K562 (cell line): ENCODE measurements at regions not wholly inside any gene's neighbourhood (a gene's known extent, or its start where the extent isn't known, plus 50 kb on each side); places are given as distances from the start of the nearest gene placed in this dataset.

Source experiments
- ATAC-seq: fragments of 200-7000 bp; cut with Tn5 transposase; 3 replicates; pipeline ENCODE4 v1.9.1; 2020; ENCODE audit warnings: moderate library complexity
- BruUV-seq: library from RNA; stranded (reverse); fragments of 400-500 nt; replicated peaks from 2 replicates; lab custom pipeline; 2021; lab: Mats Ljungman, UMichigan
- CTCF ChIA-PET: fragments of 300-600 bp; formaldehyde crosslinking; extraction: SDS; loops from one replicate; lab custom pipeline; 2021; ENCODE audit warnings: low intra/inter-chr PET ratio; lab: Yijun Ruan, JAX
- POLR2A ChIA-PET: fragments of 300-600, 350-650 bp; sonication (Branson Sonifier 250); formaldehyde crosslinking; extraction: SDS; loops from one replicate; lab custom pipeline; 2021; ENCODE audit warnings: antibody characterized with exemption, inconsistent platforms; lab: Yijun Ruan, JAX
- DNase-seq, 4 experiments: peaks; one replicate each; pipeline versions ENCODE4 v3.0.0 to v3.0.0-alpha.2; 2011 to 2018; ENCODE audit warnings: low spot score in 3 of 4, mixed read lengths in 3 of 4; ENCODE audit errors: extremely low read depth in 1 of 4
- FAIRE-seq: peaks from 2 replicates; lab custom pipeline; 2011; peaks lifted over from hg19 to GRCh38; lab: Jason Lieb, UNC
- H2AFZ ChIP-seq: 2 replicates; pipeline ENCODE4 v1.6.0; 2011; ENCODE audit warnings: low read depth, low read length, control low read depth, inconsistent platforms
- H3K27ac ChIP-seq: fragments of 200-600 bp; 3 replicates; pipeline ENCODE4 v1.8.0; 2011; ENCODE audit warnings: low read depth, mild to moderate bottlenecking, control low read depth, inconsistent platforms, low read length, moderate library complexity, mixed read lengths; ENCODE audit errors: extremely low read depth
- H3K27me3 ChIP-seq, 2 experiments: fragments of 300-600 bp in 1 of 2; 2 replicates in 1 of 2; 3 replicates in 1 of 2; pipeline versions ENCODE4 v1.6.0 to v1.8.0; 2011; ENCODE audit warnings: inconsistent platforms in 2 of 2, low read length in 2 of 2, mild to moderate bottlenecking in 1 of 2, mixed read lengths in 1 of 2, moderate library complexity in 1 of 2; ENCODE audit not compliant: control insufficient read depth in 2 of 2, insufficient read depth in 2 of 2
- H3K36me3 ChIP-seq: fragments of 300-600 bp; 3 replicates; pipeline ENCODE4 v1.8.0; 2011; ENCODE audit warnings: mild to moderate bottlenecking, low read length, inconsistent platforms; ENCODE audit not compliant: control insufficient read depth, insufficient read depth
- H3K4me1 ChIP-seq, 2 experiments: fragments of 200-600 bp in 1 of 2; replicated peaks in 1 of 2; 2 replicates in 1 of 2; 3 replicates in 1 of 2; pipeline versions ENCODE4 v1.5.1 to v1.8.0; 2011; ENCODE audit warnings: inconsistent platforms in 2 of 2, low read length in 2 of 2, mild to moderate bottlenecking in 1 of 2, mixed read lengths in 1 of 2, moderate library complexity in 1 of 2; ENCODE audit not compliant: control insufficient read depth in 2 of 2, insufficient read depth in 2 of 2
- H3K4me2 ChIP-seq: 2 replicates; pipeline ENCODE4 v1.6.1; 2011; ENCODE audit warnings: low read length, control low read depth, inconsistent platforms, mixed read lengths; ENCODE audit not compliant: insufficient read depth
- H3K4me3 ChIP-seq: fragments of 200-600 bp; sonication (generic), shearing (Covaris generic); 2 replicates; pipeline ENCODE4 v1.5.1; 2016; ENCODE audit warnings: control low read depth, inconsistent platforms
- H3K79me2 ChIP-seq: fragments of 200-600 bp; 3 replicates; pipeline ENCODE4 v1.8.0; 2011; ENCODE audit warnings: low read length, inconsistent platforms; ENCODE audit not compliant: control insufficient read depth, insufficient read depth
- H3K9ac ChIP-seq, 2 experiments: 2 replicates each; pipeline versions ENCODE4 v1.6.0 to v1.6.1; 2011; ENCODE audit warnings: low read depth in 2 of 2, low read length in 2 of 2, control low read depth in 1 of 2, inconsistent platforms in 1 of 2, mild to moderate bottlenecking in 1 of 2, mixed read lengths in 1 of 2; ENCODE audit not compliant: insufficient read depth in 1 of 2
- H3K9me1 ChIP-seq: one replicate; pipeline ENCODE4 v1.6.0; 2011; ENCODE audit warnings: inconsistent platforms, mild to moderate bottlenecking, low read length, moderate library complexity; ENCODE audit not compliant: control insufficient read depth, insufficient read depth
- H3K9me3 ChIP-seq: replicated peaks from 2 replicates; pipeline ENCODE4 v1.5.1; 2011; ENCODE audit warnings: low read depth, low read length, inconsistent platforms; ENCODE audit not compliant: control insufficient read depth, insufficient read depth
- H4K20me1 ChIP-seq: replicated peaks from 2 replicates; pipeline ENCODE4 v1.6.1; 2011; ENCODE audit warnings: low read length, inconsistent platforms, mixed read lengths; ENCODE audit not compliant: control insufficient read depth, insufficient read depth
- ARID2 ChIP-seq: fragments of 450-650 bp; IDR thresholded peaks from 2 replicates; pipeline ENCODE4 v1.6.1; 2017; ENCODE audit warnings: antibody characterized with exemption, mild to moderate bottlenecking
- ATF7 ChIP-seq: fragments of 450-650 bp; IDR thresholded peaks from 2 replicates; pipeline ENCODE4 v1.7.1; 2014; ENCODE audit warnings: mild to moderate bottlenecking, moderate library complexity
- KDM2B ChIP-seq: fragments of 250-450 bp; sonication (Bioruptor Pico); IDR thresholded peaks from 2 replicates; pipeline ENCODE4 v1.8.0; 2021; ENCODE audit warnings: mild to moderate bottlenecking, moderate library complexity
- MYBL2 ChIP-seq, 2 experiments: fragments of 450-650 bp in 1 of 2; sonication (generic) in 1 of 2; formaldehyde crosslinking in 1 of 2; IDR thresholded peaks; 2 replicates each; pipeline versions ENCODE4 v1.6.1 to v1.8.1; 2017 to 2022; ENCODE audit warnings: borderline replicate concordance in 1 of 2, inconsistent platforms in 1 of 2, low read depth in 1 of 2, mild to moderate bottlenecking in 1 of 2, missing genetic modification reagents in 1 of 2, moderate library complexity in 1 of 2
- RBM22 ChIP-seq: fragments of 200-400 bp; formaldehyde crosslinking; IDR thresholded peaks from 2 replicates; pipeline ENCODE4 v1.6.1; 2018; ENCODE audit warnings: low read length, low read depth; ENCODE audit not compliant: poor library complexity, severe bottlenecking
- ZBTB7A ChIP-seq: IDR thresholded peaks from 2 replicates; pipeline ENCODE4 v1.6.1; 2011; ENCODE audit warnings: low read depth, mild to moderate bottlenecking, low read length, moderate library complexity, borderline replicate concordance; ENCODE audit not compliant: control insufficient read depth
- whole genome bisulfite sequencing: fragments of 100-300 bp; shearing (Covaris generic); methylation state at CpG from one replicate; pipeline ENCODE4 v1.1.6; 2016; ENCODE audit warnings: low coverage, mixed read lengths; ENCODE audit not compliant: insufficient coverage; ENCODE audit errors: missing lambda C conversion rate; 5-methylcytosine and 5-hydroxymethylcytosine counted together
- in situ Hi-C: fragments of 300-500 bp; cut with MboI; formaldehyde crosslinking; loops from 4 replicates; pipeline ENCODE4 v1.15.0; 2018; ENCODE audit warnings: inconsistent platforms, mixed read lengths
- intact Hi-C: fragments of 100-400 bp; cut with micrococcal nuclease; formaldehyde crosslinking; loops from 2 replicates; pipeline ENCODE4 v1.14.2; 2022
- TF ChIP-seq, protein P1 (sequence below), 2 experiments: IDR thresholded peaks in 1 of 2; conservative IDR thresholded peaks in 1 of 2; 2 replicates each; pipeline ENCODE4 v1.6.1; 2016; ENCODE audit warnings: low read depth in 2 of 2, mild to moderate bottlenecking in 1 of 2, missing compliant biosample characterization in 1 of 2, missing genetic modification characterization in 1 of 2, moderate library complexity in 1 of 2

GRCh38 chr10:65149878-65150277, 1628.7 kb downstream of the REEP3 start:
- CTCF ChIA-PET: no interaction called here
- no peak for FAIRE-seq
- intact Hi-C loops: no loop called here
- Histone ChIP-seq H3K4me2 (no peak overlapping the region), H3K4me3 (no peak overlapping the region), H3K9me1 (no peaks in the 10 kb centered on the region), H2AFZ (no peak overlapping the region), H3K27ac (no peak overlapping the region), H3K4me1 (no peaks in the 10 kb centered on the region), H3K79me2 (no peaks in the 10 kb centered on the region), H3K9ac (no peak overlapping the region), H3K27me3 (no peaks in the 10 kb centered on the region), H3K9me3 (peaks cover 4% of the 10 kb centered on the region; the same call in 1 of the 2 replicates), H4K20me1 (no peaks in the 10 kb centered on the region), H3K36me3 (no peaks in the 10 kb centered on the region)
- ATAC-seq: no peak
- POLR2A ChIA-PET: no interaction called here
- no peak for DNase-seq
- in situ Hi-C loops: no loop called here
- no TSS peak for BruUV-seq
- TF ChIP-seq MYBL2 (IDR thresholded peaks at IDR 0.05; ENCODE audit: low read depth): no peak
- no peak for TF ChIP-seq MYBL2 (CRISPR knock-in tag; IDR thresholded peaks at IDR 0.05; ENCODE audit: borderline replicate concordance)
- TF ChIP-seq ATF7: no peak
- TF ChIP-seq RBM22: no peak
- no peak for TF ChIP-seq ZBTB7A
- TF ChIP-seq ARID2: no peak
- TF ChIP-seq KDM2B (CRISPR knock-in tag): no peak
- TF ChIP-seq, protein P1, sequence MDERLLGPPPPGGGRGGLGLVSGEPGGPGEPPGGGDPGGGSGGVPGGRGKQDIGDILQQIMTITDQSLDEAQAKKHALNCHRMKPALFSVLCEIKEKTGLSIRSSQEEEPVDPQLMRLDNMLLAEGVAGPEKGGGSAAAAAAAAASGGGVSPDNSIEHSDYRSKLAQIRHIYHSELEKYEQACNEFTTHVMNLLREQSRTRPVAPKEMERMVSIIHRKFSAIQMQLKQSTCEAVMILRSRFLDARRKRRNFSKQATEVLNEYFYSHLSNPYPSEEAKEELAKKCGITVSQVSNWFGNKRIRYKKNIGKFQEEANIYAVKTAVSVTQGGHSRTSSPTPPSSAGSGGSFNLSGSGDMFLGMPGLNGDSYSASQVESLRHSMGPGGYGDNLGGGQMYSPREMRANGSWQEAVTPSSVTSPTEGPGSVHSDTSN (CRISPR knock-in tag; IDR thresholded peaks at IDR 0.05; ENCODE audit: low read depth): no peak
- TF ChIP-seq, protein P1 (tag; conservative IDR thresholded peaks at IDR 0.05; ENCODE audit: low read depth): no peak
- WGBS: 0% methylated on average over 1 of the region's 1 CpG
